Gastroesophageal sphincter (tissue), 4 donors: ENCODE measurements at regions not wholly inside any gene's neighbourhood (a gene's known extent, or its start where the extent isn't known, plus 50 kb on each side); places are given as distances from the start of the nearest gene placed in this dataset.

Experiments
- ATAC-seq: fragments of 150-250 bp; one replicate; pipeline ENCODE4 v1.9.1; 2016; ENCODE audit warnings: mild to moderate bottlenecking, moderate library complexity
- H3K27ac ChIP-seq, 4 donors: fragments of 200-600 bp; sonication (generic) in 3 of 4; 1 replicate in 3 of 4; 2 replicates in 1 of 4; pipeline ENCODE4 v1.5.1; 2016 to 2019
- H3K27me3 ChIP-seq: fragments of 200-600 bp; sonication (generic); one replicate; pipeline ENCODE4 v1.5.1; 2019
- H3K36me3 ChIP-seq, 2 donors: fragments of 200-600 bp; sonication (generic); one replicate each; pipeline ENCODE4 v1.5.1; 2019; ENCODE audit warnings: control low read depth in 1 of 2
- H3K4me1 ChIP-seq, 3 donors: fragments of 200-600 bp; sonication (generic); 1 replicate in 2 of 3; 2 replicates in 1 of 3; pipeline ENCODE4 v1.5.1; 2016 to 2019; ENCODE audit warnings: control low read depth in 2 of 3
- H3K4me3 ChIP-seq, 2 donors: fragments of 200-600 bp; sonication (generic); one replicate each; pipeline ENCODE4 v1.5.1; 2019; ENCODE audit warnings: mild to moderate bottlenecking in 1 of 2, moderate library complexity in 1 of 2
- H3K9me3 ChIP-seq, 3 donors: fragments of 200-600 bp; sonication (generic); one replicate each; pipeline ENCODE4 v1.5.1; 2017 to 2019; ENCODE audit warnings: control low read depth in 2 of 3
- EP300 ChIP-seq: sonication (generic); formaldehyde crosslinking; IDR thresholded peaks from one replicate; pipeline ENCODE4 v1.6.1; 2017; ENCODE audit warnings: antibody characterized with exemption, mild to moderate bottlenecking
- POLR2A ChIP-seq, 2 donors: fragments of 450-650 bp; IDR thresholded peaks; one replicate each; pipeline ENCODE4 v1.6.1; 2017; ENCODE audit warnings: antibody characterized with exemption in 2 of 2, mild to moderate bottlenecking in 2 of 2, moderate library complexity in 1 of 2
- POLR2AphosphoS5 ChIP-seq: sonication (generic); formaldehyde crosslinking; IDR thresholded peaks from one replicate; pipeline ENCODE4 v1.6.1; 2017; ENCODE audit warnings: antibody characterized with exemption
- WGBS, 2 donors: methylation state at CpG; one replicate each; pipeline ENCODE4 v1.1.5; 2018; ENCODE audit warnings: low coverage in 1 of 2; 5-methylcytosine and 5-hydroxymethylcytosine counted together
- TF ChIP-seq, protein P1 (sequence below), 4 experiments: fragments of 200-600 bp in 2 of 4; fragments of 450-650 bp in 2 of 4; sonication (generic) in 1 of 4; IDR thresholded peaks; one replicate each; pipeline ENCODE4 v1.5.1; 2017 to 2019; ENCODE audit warnings: antibody characterized with exemption in 4 of 4, mild to moderate bottlenecking in 2 of 4, moderate library complexity in 2 of 4

DNA sequence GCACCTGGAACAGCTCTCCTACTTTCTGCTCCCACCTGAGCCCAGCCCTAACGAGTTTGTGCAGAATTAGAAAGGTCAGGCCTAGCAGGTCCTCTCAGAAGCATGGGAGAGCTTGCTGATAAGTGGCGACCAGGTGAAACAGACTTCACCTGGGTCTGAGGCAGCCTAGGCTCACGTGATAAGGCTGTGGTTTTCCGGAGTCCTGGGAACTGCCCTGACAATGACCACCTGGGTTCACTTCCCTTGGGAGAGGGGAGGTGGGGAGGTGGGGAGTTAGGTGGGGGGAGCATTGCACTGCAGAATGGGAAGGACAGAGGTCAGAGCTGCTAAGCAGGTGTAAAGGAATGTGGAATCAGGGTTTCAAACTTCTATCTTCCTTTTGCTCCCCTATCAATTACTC is 152.9 kb upstream of the MAP1B start:
- Histone ChIP-seq H3K4me1 (peaks cover 0 to 4% (median 0%) of the 10 kb centered on the region in 3 donors), H3K9me3 (peaks cover 0 to 4% (median 0%) of the 10 kb centered on the region in 3 donors), H3K36me3 (no peaks in the 10 kb centered on the region), H3K27ac (no peak overlapping the region), H3K4me3 (no peak overlapping the region), H3K27me3 (no peaks in the 10 kb centered on the region)
- TF ChIP-seq POLR2A (IDR thresholded peaks at IDR 0.05), result no peak
- no peak for TF ChIP-seq POLR2AphosphoS5
- TF ChIP-seq EP300, result no peak
- TF ChIP-seq, protein P1, sequence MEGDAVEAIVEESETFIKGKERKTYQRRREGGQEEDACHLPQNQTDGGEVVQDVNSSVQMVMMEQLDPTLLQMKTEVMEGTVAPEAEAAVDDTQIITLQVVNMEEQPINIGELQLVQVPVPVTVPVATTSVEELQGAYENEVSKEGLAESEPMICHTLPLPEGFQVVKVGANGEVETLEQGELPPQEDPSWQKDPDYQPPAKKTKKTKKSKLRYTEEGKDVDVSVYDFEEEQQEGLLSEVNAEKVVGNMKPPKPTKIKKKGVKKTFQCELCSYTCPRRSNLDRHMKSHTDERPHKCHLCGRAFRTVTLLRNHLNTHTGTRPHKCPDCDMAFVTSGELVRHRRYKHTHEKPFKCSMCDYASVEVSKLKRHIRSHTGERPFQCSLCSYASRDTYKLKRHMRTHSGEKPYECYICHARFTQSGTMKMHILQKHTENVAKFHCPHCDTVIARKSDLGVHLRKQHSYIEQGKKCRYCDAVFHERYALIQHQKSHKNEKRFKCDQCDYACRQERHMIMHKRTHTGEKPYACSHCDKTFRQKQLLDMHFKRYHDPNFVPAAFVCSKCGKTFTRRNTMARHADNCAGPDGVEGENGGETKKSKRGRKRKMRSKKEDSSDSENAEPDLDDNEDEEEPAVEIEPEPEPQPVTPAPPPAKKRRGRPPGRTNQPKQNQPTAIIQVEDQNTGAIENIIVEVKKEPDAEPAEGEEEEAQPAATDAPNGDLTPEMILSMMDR (IDR thresholded peaks at IDR 0.05), result no peak
- 91 to 100% methylated on average over 1 to 3 of the region's 4 CpGs for WGBS, 2 donors
- no peak for ATAC-seq

DNA sequence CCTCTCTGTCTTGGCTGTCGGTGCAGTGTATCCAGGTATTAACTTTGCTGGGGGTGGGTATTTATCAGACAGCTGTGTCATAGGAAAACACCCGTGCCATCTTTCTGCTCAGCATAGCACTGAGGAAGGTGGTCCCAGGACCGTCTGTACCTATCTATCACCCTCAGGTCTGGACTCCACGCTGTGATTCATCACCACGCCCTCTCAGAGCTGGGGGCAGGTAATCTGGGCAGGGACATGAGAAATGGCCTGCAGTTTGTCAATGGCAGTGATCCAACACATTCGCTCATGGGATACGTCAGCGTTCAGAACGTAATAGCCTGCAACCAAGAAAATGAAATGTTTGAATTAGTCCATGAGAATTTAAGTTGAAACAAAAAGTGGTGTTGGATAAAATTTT is 151.6 kb upstream of the MAP1B start:
- 59 to 84% methylated on average over 6 to 9 of the region's 9 CpGs for WGBS, 2 donors
- Histone ChIP-seq H3K27me3 (no peaks in the 10 kb centered on the region), H3K4me1 (peaks cover 0 to 4% (median 0%) of the 10 kb centered on the region in 3 donors), H3K27ac (no peak overlapping the region), H3K4me3 (no peak overlapping the region), H3K36me3 (no peaks in the 10 kb centered on the region), H3K9me3 (no peaks in the 10 kb centered on the region)
- ATAC-seq, result no peak
- TF ChIP-seq, protein P1 (IDR thresholded peaks at IDR 0.05), result no peak
- TF ChIP-seq POLR2AphosphoS5 (no peak), EP300 (no peak), POLR2A (IDR thresholded peaks at IDR 0.05) (no peak)

- H3K36me3 ChIP-seq, result no peaks in the 10 kb centered on the region
- H3K27me3 ChIP-seq, result no peaks in the 10 kb centered on the region
- TF ChIP-seq, protein P1 (IDR thresholded peaks at IDR 0.05), result no peak
- no peak for TF ChIP-seq EP300
- TF ChIP-seq POLR2AphosphoS5, result no peak
- no peak for TF ChIP-seq POLR2A (IDR thresholded peaks at IDR 0.05)
- no peak overlapping the region for H3K27ac ChIP-seq
- 57 to 85% methylated on average over 3 to 5 of the region's 5 CpGs for WGBS, 2 donors
- no peaks in the 10 kb centered on the region for H3K9me3 ChIP-seq
- ATAC-seq, result no peak
- H3K4me1 ChIP-seq, result peaks cover 0 to 4% (median 0%) of the 10 kb centered on the region in 3 donors
- H3K4me3 ChIP-seq, result no peak overlapping the region
These were observed 149.9 kb upstream of the MAP1B start for GRCh38 chr5:71957292-71957898.

DNA sequence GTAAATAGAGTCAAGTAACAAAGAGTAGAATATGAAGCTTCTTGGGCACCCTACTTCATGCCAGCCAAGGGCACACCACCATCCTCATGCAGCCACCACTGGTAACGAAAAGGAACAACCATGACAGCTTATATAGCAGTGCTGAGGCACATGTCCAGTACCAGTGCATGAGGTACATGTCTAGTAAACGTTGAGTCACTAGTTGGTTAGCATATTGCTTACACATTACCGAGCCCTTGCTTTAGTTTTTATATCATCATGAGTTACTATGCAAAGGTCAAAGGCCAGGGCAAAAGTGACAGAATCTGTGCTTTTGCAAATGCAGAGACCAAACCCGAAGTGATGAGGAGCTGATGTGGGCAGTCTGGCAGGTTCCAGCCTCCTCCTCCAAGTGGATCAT is 147.1 kb upstream of the MAP1B start:
- no peaks in the 10 kb centered on the region for H3K27me3 ChIP-seq
- H3K27ac ChIP-seq, result no peak overlapping the region
- TF ChIP-seq EP300, result no peak
- no peak for TF ChIP-seq POLR2A (IDR thresholded peaks at IDR 0.05)
- TF ChIP-seq, protein P1 (IDR thresholded peaks at IDR 0.05), result no peak
- no peak for TF ChIP-seq POLR2AphosphoS5
- H3K36me3 ChIP-seq, result no peaks in the 10 kb centered on the region
- H3K4me3 ChIP-seq, result no peak overlapping the region
- H3K9me3 ChIP-seq, result no peaks in the 10 kb centered on the region
- no peak for ATAC-seq
- WGBS, 2 donors, result 87 to 90% methylated on average over 3 of the region's 4 CpGs
- H3K4me1 ChIP-seq, result peaks cover 0 to 4% (median 0%) of the 10 kb centered on the region in 3 donors

- H3K4me1 ChIP-seq, result no peaks in the 10 kb centered on the region
- WGBS, 2 donors, result 90% methylated on average over 7 of the region's 7 CpGs
- no peak overlapping the region for H3K4me3 ChIP-seq
- no peaks in the 10 kb centered on the region for H3K36me3 ChIP-seq
- no peak for ATAC-seq
- H3K9me3 ChIP-seq, result no peaks in the 10 kb centered on the region
- TF ChIP-seq, protein P1 (IDR thresholded peaks at IDR 0.05), result no peak
- TF ChIP-seq POLR2A (IDR thresholded peaks at IDR 0.05), result no peak
- no peak overlapping the region for H3K27ac ChIP-seq
- H3K27me3 ChIP-seq, result no peaks in the 10 kb centered on the region
These were observed 145.5 kb upstream of the MAP1B start for GRCh38 chr5:71961786-71962185.
